Testis (tissue), 2 donors: ENCODE measurements at regions not wholly inside any gene's neighbourhood (a gene's known extent, or its start where the extent isn't known, plus 50 kb on each side); places are given as distances from the start of the nearest gene placed in this dataset.
"Not testable (repeated sequence)": the region's sequence is repeated elsewhere in the genome, so short reads cannot be mapped to it uniquely, and the experiment has no call there.

Experiments
- POLR2A ChIP-seq: fragments of 450-650 bp; IDR thresholded peaks from one replicate; pipeline ENCODE4 v1.6.1; 2017; ENCODE audit warnings: antibody characterized with exemption, mild to moderate bottlenecking, moderate library complexity
- TF ChIP-seq, protein P1 (sequence below), 3 experiments: fragments of 450-650 bp in 2 of 3; fragments of 200-600 bp in 1 of 3; sonication (generic) in 1 of 3; IDR thresholded peaks; one replicate each; pipeline ENCODE4 v1.5.1; 2016 to 2019; ENCODE audit warnings: antibody characterized with exemption in 3 of 3, mild to moderate bottlenecking in 2 of 3, moderate library complexity in 1 of 3

DNA sequence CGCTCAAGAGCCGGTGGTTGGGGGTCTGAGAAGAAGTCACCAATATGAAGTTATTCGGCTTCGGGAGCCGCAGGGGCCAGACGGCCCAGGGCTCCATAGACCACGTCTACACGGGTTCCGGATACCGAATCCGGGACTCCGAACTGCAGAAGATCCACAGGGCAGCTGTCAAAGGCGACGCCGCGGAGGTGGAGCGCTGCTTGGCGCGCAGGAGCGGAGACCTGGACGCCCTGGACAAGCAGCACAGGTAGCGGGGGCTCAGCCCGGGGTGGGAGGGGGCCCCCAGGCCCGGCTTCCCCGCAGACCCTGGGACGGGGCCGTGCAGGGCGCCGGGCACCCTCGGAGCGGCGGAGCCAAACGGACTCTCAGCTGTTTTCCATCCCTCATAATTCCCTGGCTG lies 867.9 kb downstream of the SPATA31A1 start:
- TF ChIP-seq, protein P1, sequence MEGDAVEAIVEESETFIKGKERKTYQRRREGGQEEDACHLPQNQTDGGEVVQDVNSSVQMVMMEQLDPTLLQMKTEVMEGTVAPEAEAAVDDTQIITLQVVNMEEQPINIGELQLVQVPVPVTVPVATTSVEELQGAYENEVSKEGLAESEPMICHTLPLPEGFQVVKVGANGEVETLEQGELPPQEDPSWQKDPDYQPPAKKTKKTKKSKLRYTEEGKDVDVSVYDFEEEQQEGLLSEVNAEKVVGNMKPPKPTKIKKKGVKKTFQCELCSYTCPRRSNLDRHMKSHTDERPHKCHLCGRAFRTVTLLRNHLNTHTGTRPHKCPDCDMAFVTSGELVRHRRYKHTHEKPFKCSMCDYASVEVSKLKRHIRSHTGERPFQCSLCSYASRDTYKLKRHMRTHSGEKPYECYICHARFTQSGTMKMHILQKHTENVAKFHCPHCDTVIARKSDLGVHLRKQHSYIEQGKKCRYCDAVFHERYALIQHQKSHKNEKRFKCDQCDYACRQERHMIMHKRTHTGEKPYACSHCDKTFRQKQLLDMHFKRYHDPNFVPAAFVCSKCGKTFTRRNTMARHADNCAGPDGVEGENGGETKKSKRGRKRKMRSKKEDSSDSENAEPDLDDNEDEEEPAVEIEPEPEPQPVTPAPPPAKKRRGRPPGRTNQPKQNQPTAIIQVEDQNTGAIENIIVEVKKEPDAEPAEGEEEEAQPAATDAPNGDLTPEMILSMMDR (IDR thresholded peaks at IDR 0.05), result not testable (repeated sequence)
- TF ChIP-seq POLR2A, result not testable (repeated sequence)
